ENCODE measurements at regions not wholly inside any gene's neighbourhood (a gene's known extent, or its start where the extent isn't known, plus 50 kb on each side); places are given as distances from the start of the nearest gene placed in this dataset.

DNA sequence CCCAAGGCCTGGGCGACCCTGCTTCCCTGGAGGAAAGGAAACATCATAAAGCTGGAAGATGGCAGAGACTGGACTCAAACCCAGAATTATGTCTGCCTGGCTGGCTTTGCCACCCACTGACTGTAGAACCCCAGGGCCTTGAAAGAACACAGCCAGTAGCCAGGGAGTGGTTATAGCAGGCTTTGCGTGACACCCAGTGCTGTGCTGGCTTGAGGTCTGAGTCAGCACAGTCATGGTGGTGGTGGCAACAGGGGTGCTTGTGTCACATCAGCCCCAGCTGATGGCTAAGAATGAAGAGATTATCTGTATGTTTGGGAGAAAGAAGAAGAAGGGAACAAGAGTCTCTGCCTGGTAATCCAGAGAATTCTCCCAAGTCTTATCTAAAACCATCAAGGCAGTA lies 178.8 kb upstream of the SPIN4 start:
- Histone ChIP-seq H3K4me3 (ENCODE audit: control insufficient read depth in 2 of 3, extremely low read depth in 1 of 3, insufficient read depth in 2 of 3, low read depth in 1 of 3, low read length in 3 of 3) (no peak overlapping the region), H3K9me1 (ENCODE audit: control insufficient read depth, extremely low read depth, insufficient read depth, low read length) (no peaks in the 10 kb centered on the region), H3K27me3 (ENCODE audit: control insufficient read depth, extremely low read depth, insufficient read depth, low read length) (no peaks in the 10 kb centered on the region), H4K20me1 (ENCODE audit: control insufficient read depth, extremely low read depth, insufficient read depth, low read length) (no peaks in the 10 kb centered on the region), H3K4me1 (ENCODE audit: control insufficient read depth, extremely low read depth, insufficient read depth, low read length) (no peaks in the 10 kb centered on the region), H3K79me2 (ENCODE audit: control insufficient read depth, insufficient read depth, low read length) (no peaks in the 10 kb centered on the region), H3K36me3 (ENCODE audit: control insufficient read depth in 2 of 2, extremely low read depth in 1 of 2, insufficient read depth in 2 of 2, low read length in 2 of 2) (no peaks in the 10 kb centered on the region), H2AFZ (ENCODE audit: control insufficient read depth, low read length) (no peak overlapping the region), H3K9me3 (ENCODE audit: control insufficient read depth, low read depth, low read length) (no peaks in the 10 kb centered on the region), H3K27ac (ENCODE audit: control insufficient read depth, insufficient read depth, low read length) (no peak overlapping the region), H3K4me2 (ENCODE audit: control insufficient read depth, extremely low read depth, insufficient read depth, low read depth, low read length) (no peak overlapping the region), H3K9ac (ENCODE audit: control insufficient read depth, extremely low read depth, insufficient read depth, low read length) (no peak overlapping the region)
- dilution Hi-C loops (cut with MboI; ENCODE audit: extremely low pct_ligation_motif_present, low sequenced_read_pairs): no loop called here
- FAIRE-seq (no peak), DNase-seq (ENCODE audit: low read depth, low spot score) (no peak)
- no peak for TF ChIP-seq EZH2 (IDR thresholded peaks at IDR 0.05; ENCODE audit: low read length)
- TF ChIP-seq, protein P1, sequence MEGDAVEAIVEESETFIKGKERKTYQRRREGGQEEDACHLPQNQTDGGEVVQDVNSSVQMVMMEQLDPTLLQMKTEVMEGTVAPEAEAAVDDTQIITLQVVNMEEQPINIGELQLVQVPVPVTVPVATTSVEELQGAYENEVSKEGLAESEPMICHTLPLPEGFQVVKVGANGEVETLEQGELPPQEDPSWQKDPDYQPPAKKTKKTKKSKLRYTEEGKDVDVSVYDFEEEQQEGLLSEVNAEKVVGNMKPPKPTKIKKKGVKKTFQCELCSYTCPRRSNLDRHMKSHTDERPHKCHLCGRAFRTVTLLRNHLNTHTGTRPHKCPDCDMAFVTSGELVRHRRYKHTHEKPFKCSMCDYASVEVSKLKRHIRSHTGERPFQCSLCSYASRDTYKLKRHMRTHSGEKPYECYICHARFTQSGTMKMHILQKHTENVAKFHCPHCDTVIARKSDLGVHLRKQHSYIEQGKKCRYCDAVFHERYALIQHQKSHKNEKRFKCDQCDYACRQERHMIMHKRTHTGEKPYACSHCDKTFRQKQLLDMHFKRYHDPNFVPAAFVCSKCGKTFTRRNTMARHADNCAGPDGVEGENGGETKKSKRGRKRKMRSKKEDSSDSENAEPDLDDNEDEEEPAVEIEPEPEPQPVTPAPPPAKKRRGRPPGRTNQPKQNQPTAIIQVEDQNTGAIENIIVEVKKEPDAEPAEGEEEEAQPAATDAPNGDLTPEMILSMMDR (optimal IDR thresholded peaks at IDR 0.05 in 1 of 3, IDR thresholded peaks at IDR 0.05 in 1 of 3, conservative IDR thresholded peaks at IDR 0.05 in 1 of 3; ENCODE audit: extremely low read depth in 1 of 3, insufficient read depth in 2 of 3, low read length in 3 of 3): no peak

DNA sequence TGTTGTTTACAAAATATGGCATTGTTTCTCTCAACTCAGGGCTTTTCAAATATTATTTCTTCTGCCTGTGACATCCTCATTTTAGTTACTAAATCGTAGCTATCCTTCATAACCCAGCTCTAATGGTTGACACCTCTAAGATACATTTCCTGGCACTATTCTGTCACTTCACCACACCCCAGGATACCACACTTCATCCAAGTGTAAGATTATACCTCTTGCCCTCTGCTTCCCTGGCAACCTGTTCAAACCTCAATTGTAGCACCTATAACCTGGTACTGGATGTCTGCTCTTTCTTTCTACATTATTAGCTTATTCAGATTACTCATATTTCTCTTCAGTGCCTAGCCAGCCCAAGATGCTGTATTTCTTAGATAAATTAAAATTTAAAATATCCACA lies 175.7 kb upstream of the SPIN4 start:
- no peak overlapping the region for H3K4me2 ChIP-seq (ENCODE audit: control insufficient read depth, extremely low read depth, insufficient read depth, low read depth, low read length)
- no peak overlapping the region for H3K9ac ChIP-seq (ENCODE audit: control insufficient read depth, extremely low read depth, insufficient read depth, low read length)
- H3K4me1 ChIP-seq (ENCODE audit: control insufficient read depth, extremely low read depth, insufficient read depth, low read length): no peaks in the 10 kb centered on the region
- H3K36me3 ChIP-seq (ENCODE audit: control insufficient read depth in 2 of 2, extremely low read depth in 1 of 2, insufficient read depth in 2 of 2, low read length in 2 of 2): no peaks in the 10 kb centered on the region
- no peak overlapping the region for H2AFZ ChIP-seq (ENCODE audit: control insufficient read depth, low read length)
- H3K27ac ChIP-seq (ENCODE audit: control insufficient read depth, insufficient read depth, low read length): no peak overlapping the region
- DNase-seq (ENCODE audit: low read depth, low spot score) (no peak), FAIRE-seq (no peak)
- TF ChIP-seq, protein P1 (optimal IDR thresholded peaks at IDR 0.05 in 1 of 3, IDR thresholded peaks at IDR 0.05 in 1 of 3, conservative IDR thresholded peaks at IDR 0.05 in 1 of 3; ENCODE audit: extremely low read depth in 1 of 3, insufficient read depth in 2 of 3, low read length in 3 of 3): no peak
- TF ChIP-seq EZH2 (IDR thresholded peaks at IDR 0.05; ENCODE audit: low read length): no peak
- dilution Hi-C loops (cut with MboI; ENCODE audit: extremely low pct_ligation_motif_present, low sequenced_read_pairs): no loop called here
- no peaks in the 10 kb centered on the region for H3K79me2 ChIP-seq (ENCODE audit: control insufficient read depth, insufficient read depth, low read length)
- no peaks in the 10 kb centered on the region for H3K9me3 ChIP-seq (ENCODE audit: control insufficient read depth, low read depth, low read length)
- no peaks in the 10 kb centered on the region for H3K9me1 ChIP-seq (ENCODE audit: control insufficient read depth, extremely low read depth, insufficient read depth, low read length)
- no peaks in the 10 kb centered on the region for H4K20me1 ChIP-seq (ENCODE audit: control insufficient read depth, extremely low read depth, insufficient read depth, low read length)
- H3K4me3 ChIP-seq (ENCODE audit: control insufficient read depth in 2 of 3, extremely low read depth in 1 of 3, insufficient read depth in 2 of 3, low read depth in 1 of 3, low read length in 3 of 3): no peak overlapping the region
- no peaks in the 10 kb centered on the region for H3K27me3 ChIP-seq (ENCODE audit: control insufficient read depth, extremely low read depth, insufficient read depth, low read length)
